H1 (cell line): ENCODE measurements at regions not wholly inside any gene's neighbourhood (a gene's known extent, or its start where the extent isn't known, plus 50 kb on each side); places are given as distances from the start of the nearest gene placed in this dataset.

ENCODE experiments used
- CTCF ChIA-PET: fragments of 300-600 bp; sonication (Branson Sonifier 250); formaldehyde crosslinking; loops from one replicate; lab custom pipeline; 2021; ENCODE audit not compliant: partially characterized antibody; lab: Charles Lee
- POLR2A ChIA-PET: fragments of 300-600 bp; sonication (Branson Sonifier 250); formaldehyde crosslinking; loops from one replicate; lab custom pipeline; 2021; ENCODE audit warnings: inconsistent platforms; ENCODE audit not compliant: partially characterized antibody; lab: Charles Lee
- DNase-seq, 2 experiments: peaks; one replicate each; pipeline versions ENCODE4 v3.0.0 to v3.0.0-alpha.2; 2010 to 2022; ENCODE audit warnings: low spot score in 2 of 2, low read depth in 1 of 2, mixed read lengths in 1 of 2
- FAIRE-seq: peaks from 2 replicates; lab custom pipeline; 2011; peaks lifted over from hg19 to GRCh38; lab: Jason Lieb, UNC
- H2AFZ ChIP-seq: 2 replicates; pipeline ENCODE4 v1.8.1; 2012; ENCODE audit warnings: low read length, inconsistent platforms
- H2AK5ac ChIP-seq: 2 replicates; pipeline ENCODE4 v1.6.1; 2013; ENCODE audit warnings: low read depth, low read length
- H2BK120ac ChIP-seq: replicated peaks from 2 replicates; pipeline ENCODE3; 2013; ENCODE audit warnings: low read depth, low read length, inconsistent platforms
- H2BK12ac ChIP-seq: 2 replicates; pipeline ENCODE4 v1.6.1; 2013; ENCODE audit warnings: low read depth, low read length
- H2BK15ac ChIP-seq: 2 replicates; pipeline ENCODE4 v1.6.1; 2013; ENCODE audit warnings: low read length
- H2BK20ac ChIP-seq: 2 replicates; pipeline ENCODE4 v1.6.1; 2013; ENCODE audit warnings: low read length
- H2BK5ac ChIP-seq: 2 replicates; pipeline ENCODE4 v1.6.1; 2013; ENCODE audit warnings: low read depth, low read length
- H3K14ac ChIP-seq: 2 replicates; pipeline ENCODE4 v1.6.1; 2013; ENCODE audit warnings: inconsistent platforms; ENCODE audit not compliant: insufficient read length
- H3K18ac ChIP-seq: 2 replicates; pipeline ENCODE4 v1.6.1; 2013; ENCODE audit warnings: low read length; ENCODE audit errors: extremely low read depth
- H3K23ac ChIP-seq: 2 replicates; pipeline ENCODE4 v1.6.1; 2013; ENCODE audit warnings: inconsistent platforms; ENCODE audit not compliant: insufficient read length
- H3K23me2 ChIP-seq: 2 replicates; pipeline ENCODE4 v1.6.1; 2013; ENCODE audit warnings: low read depth, low read length
- H3K27ac ChIP-seq: 2 replicates; pipeline ENCODE4 v1.6.1; 2011; ENCODE audit warnings: low read depth, low read length, inconsistent platforms
- H3K27me3 ChIP-seq, 4 experiments: replicated peaks in 1 of 4; 1 replicate in 1 of 4; 2 replicates in 3 of 4; pipeline versions ENCODE4 v1.6.1 to v1.8.1; 2011 to 2013; ENCODE audit warnings: low read length in 3 of 4, mild to moderate bottlenecking in 3 of 4, inconsistent platforms in 2 of 4, mixed read lengths in 2 of 4, moderate library complexity in 1 of 4; ENCODE audit not compliant: control insufficient read depth in 3 of 4, insufficient read depth in 3 of 4; ENCODE audit errors: extremely low read depth in 1 of 4
- H3K36me3 ChIP-seq, 4 experiments: 2 replicates each; pipeline versions ENCODE4 v1.6.1 to v1.8.1; 2011 to 2013; ENCODE audit warnings: mild to moderate bottlenecking in 4 of 4, low read length in 3 of 4, moderate library complexity in 2 of 4, control low read depth in 1 of 4, inconsistent platforms in 1 of 4; ENCODE audit not compliant: insufficient read depth in 4 of 4, control insufficient read depth in 2 of 4
- H3K4ac ChIP-seq: replicated peaks from 2 replicates; pipeline ENCODE3; 2013; ENCODE audit warnings: low read length, low read depth, mixed read lengths, inconsistent platforms; ENCODE audit not compliant: insufficient read length
- H3K4me1 ChIP-seq, 4 experiments: replicated peaks in 1 of 4; 1 replicate in 1 of 4; 2 replicates in 3 of 4; pipeline versions ENCODE4 v1.6.1 to v1.8.1; 2011 to 2013; ENCODE audit warnings: low read length in 3 of 4, inconsistent platforms in 2 of 4, mixed read lengths in 1 of 4; ENCODE audit not compliant: insufficient read depth in 4 of 4, control insufficient read depth in 3 of 4
- H3K4me2 ChIP-seq, 2 experiments: 2 replicates each; pipeline versions ENCODE4 v1.6.1 to v1.8.1; 2011 to 2013; ENCODE audit warnings: low read depth in 2 of 2, low read length in 2 of 2, control low read depth in 1 of 2, inconsistent platforms in 1 of 2, mild to moderate bottlenecking in 1 of 2; ENCODE audit not compliant: insufficient read depth in 1 of 2
- H3K4me3 ChIP-seq, 4 experiments: fragments of 200-600, 300-600 bp in 1 of 4; sonication (generic), shearing (Covaris generic), sonication (Bioruptor Twin) in 1 of 4; 2 replicates each; pipeline versions ENCODE4 v1.5.1 to v1.8.1; 2011 to 2016; ENCODE audit warnings: low read length in 4 of 4, low read depth in 3 of 4, control low read depth in 2 of 4, inconsistent platforms in 2 of 4, mild to moderate bottlenecking in 2 of 4, mixed read lengths in 1 of 4, moderate library complexity in 1 of 4; ENCODE audit not compliant: insufficient read depth in 2 of 4; ENCODE audit errors: extremely low read depth in 1 of 4
- H3K56ac ChIP-seq: replicated peaks from 2 replicates; pipeline ENCODE3; 2013; ENCODE audit warnings: low read depth, mild to moderate bottlenecking, mixed read lengths, low read length, inconsistent platforms; ENCODE audit not compliant: insufficient read length
- H3K79me1 ChIP-seq: 2 replicates; pipeline ENCODE4 v1.6.1; 2013; ENCODE audit warnings: low read depth, low read length, control low read depth
- H3K79me2 ChIP-seq, 2 experiments: 2 replicates each; pipeline versions ENCODE4 v1.6.1 to v1.8.1; 2012 to 2013; ENCODE audit warnings: low read length in 2 of 2, mild to moderate bottlenecking in 2 of 2, inconsistent platforms in 1 of 2; ENCODE audit not compliant: insufficient read depth in 2 of 2, control insufficient read depth in 1 of 2
- H3K9ac ChIP-seq, 4 experiments: replicated peaks in 1 of 4; 1 replicate in 1 of 4; 2 replicates in 3 of 4; pipeline versions ENCODE4 v1.6.1 to v1.8.1; 2011 to 2013; ENCODE audit warnings: low read depth in 3 of 4, low read length in 3 of 4, control low read depth in 2 of 4, mild to moderate bottlenecking in 2 of 4, moderate library complexity in 2 of 4, inconsistent platforms in 1 of 4; ENCODE audit errors: extremely low read depth in 1 of 4
- H3K9me3 ChIP-seq, 2 experiments: 2 replicates each; pipeline versions ENCODE4 v1.6.1 to v1.8.1; 2012 to 2013; ENCODE audit warnings: mild to moderate bottlenecking in 2 of 2, moderate library complexity in 2 of 2, control low read depth in 1 of 2, inconsistent platforms in 1 of 2, low read depth in 1 of 2, low read length in 1 of 2, mixed read lengths in 1 of 2; ENCODE audit not compliant: insufficient read depth in 2 of 2
- H4K20me1 ChIP-seq, 2 experiments: replicated peaks in 1 of 2; 2 replicates each; pipeline versions ENCODE3 to v1.8.1; 2011 to 2013; ENCODE audit warnings: inconsistent platforms in 2 of 2, low read length in 2 of 2, mild to moderate bottlenecking in 1 of 2; ENCODE audit not compliant: insufficient read depth in 2 of 2, control insufficient read depth in 1 of 2
- H4K5ac ChIP-seq: 2 replicates; pipeline ENCODE4 v1.6.1; 2013; ENCODE audit warnings: low read length, low read depth, mixed read lengths, inconsistent platforms; ENCODE audit not compliant: insufficient read length
- H4K8ac ChIP-seq: 2 replicates; pipeline ENCODE4 v1.8.0; 2013; ENCODE audit warnings: mild to moderate bottlenecking, moderate library complexity, low read length, inconsistent platforms; ENCODE audit not compliant: insufficient read depth; ENCODE audit errors: extremely low read depth
- H4K91ac ChIP-seq: replicated peaks from 2 replicates; pipeline ENCODE3; 2013; ENCODE audit warnings: low read length, mixed read lengths, inconsistent platforms; ENCODE audit not compliant: insufficient read length
- BACH1 ChIP-seq: IDR thresholded peaks from 2 replicates; pipeline ENCODE4 v1.6.1; 2012; ENCODE audit warnings: low read length, improper control_type of control experiment
- CHD2 ChIP-seq: IDR thresholded peaks from 2 replicates; pipeline ENCODE4 v1.6.1; 2012; ENCODE audit warnings: low read length, improper control_type of control experiment
- FOSL1 ChIP-seq: IDR thresholded peaks from 2 replicates; pipeline ENCODE4 v1.6.1; 2011; ENCODE audit warnings: mild to moderate bottlenecking, low read depth, low read length, moderate library complexity; ENCODE audit not compliant: insufficient read depth
- JUN ChIP-seq: IDR thresholded peaks from 2 replicates; pipeline ENCODE4 v1.6.1; 2011; ENCODE audit warnings: low read depth, mild to moderate bottlenecking, improper control_type of control experiment, low read length
- KDM1A ChIP-seq: fragments of 200-600, 300-600 bp; sonication (generic); IDR thresholded peaks from 2 replicates; pipeline ENCODE4 v1.7.1; 2016; ENCODE audit warnings: mild to moderate bottlenecking, low read length, borderline replicate concordance
- KDM4A ChIP-seq: IDR thresholded peaks from one replicate; pipeline ENCODE4 v1.7.1; 2012; ENCODE audit warnings: low read depth, mild to moderate bottlenecking, moderate library complexity, low read length, inconsistent platforms; ENCODE audit not compliant: severe bottlenecking
- PHF8 ChIP-seq: fragments of 200-600 bp; sonication (generic); conservative IDR thresholded peaks from 2 replicates; pipeline ENCODE4 v1.7.1; 2012; ENCODE audit warnings: low read depth, mild to moderate bottlenecking, inconsistent platforms, low read length, moderate library complexity
- POU5F1 ChIP-seq: IDR thresholded peaks from 2 replicates; pipeline ENCODE4 v1.6.1; 2011; ENCODE audit warnings: low read depth, mild to moderate bottlenecking, low read length, moderate library complexity
- RBBP5 ChIP-seq: IDR thresholded peaks from 2 replicates; pipeline ENCODE4 v1.7.1; 2012; ENCODE audit warnings: low read depth, mild to moderate bottlenecking, inconsistent platforms, low read length, moderate library complexity, borderline replicate concordance
- SIRT6 ChIP-seq: IDR thresholded peaks from one replicate; pipeline ENCODE4 v1.7.1; 2012; ENCODE audit warnings: low read length, inconsistent platforms
- SIX5 ChIP-seq: IDR thresholded peaks from 2 replicates; pipeline ENCODE4 v1.6.1; 2011; ENCODE audit warnings: mild to moderate bottlenecking, low read depth, low read length
- SP2 ChIP-seq: IDR thresholded peaks from 2 replicates; pipeline ENCODE4 v1.6.1; 2012; ENCODE audit warnings: mild to moderate bottlenecking, low read length, inconsistent platforms
- TAF7 ChIP-seq: optimal IDR thresholded peaks from 2 replicates; pipeline ENCODE3; 2011; ENCODE audit warnings: low read depth, mild to moderate bottlenecking, inconsistent platforms, low read length, moderate library complexity, borderline replicate concordance
- TEAD4 ChIP-seq: IDR thresholded peaks from 2 replicates; pipeline ENCODE4 v1.6.1; 2012; ENCODE audit warnings: low read depth, low read length, inconsistent platforms, mixed read lengths
- USF2 ChIP-seq: IDR thresholded peaks from 2 replicates; pipeline ENCODE4 v1.6.1; 2011; ENCODE audit warnings: low read length, improper control_type of control experiment
- WGBS, 2 experiments: shearing (Covaris generic) in 1 of 2; methylation state at CpG; one replicate each; pipeline versions ENCODE4 v1.1.6 to v1.1.7; 2013 to 2015; ENCODE audit warnings: low lambda C conversion rate in 2 of 2, mixed read lengths in 2 of 2, inconsistent platforms in 1 of 2, low coverage in 1 of 2, missing lambda C conversion rate in 1 of 2; ENCODE audit not compliant: insufficient replicate concordance in 2 of 2, insufficient coverage in 1 of 2, insufficient read length in 1 of 2; ENCODE audit errors: extremely low coverage in 1 of 2, missing lambda C conversion rate in 1 of 2; 5-methylcytosine and 5-hydroxymethylcytosine counted together

GRCh38 chr4:138949866-138950265 is 65.7 kb upstream of the NOCT start:
- Histone ChIP-seq H3K18ac (no peak overlapping the region), H3K56ac (no peak overlapping the region), H2BK12ac (no peak overlapping the region), H3K4me2 (no peak overlapping the region), H2BK20ac (no peak overlapping the region), H2BK15ac (no peak overlapping the region), H2AK5ac (no peak overlapping the region), H3K9ac (no peak overlapping the region), H4K5ac (no peak overlapping the region), H4K8ac (no peak overlapping the region), H3K9me3 (no peaks in the 10 kb centered on the region), H4K20me1 (no peaks in the 10 kb centered on the region), H3K27me3 (no peaks in the 10 kb centered on the region), H3K27ac (no peak overlapping the region), H3K36me3 (no peaks in the 10 kb centered on the region), H3K14ac (no peak overlapping the region), H4K91ac (no peak overlapping the region), H3K79me2 (no peaks in the 10 kb centered on the region), H3K4ac (no peak overlapping the region), H2AFZ (0 out of 2 replicates have a peak overlapping the region, but pooled peaks have one; percentile 39), H3K23ac (no peak overlapping the region), H2BK5ac (no peak overlapping the region), H3K79me1 (no peaks in the 10 kb centered on the region; the same call in 1 of the 2 replicates), H3K4me3 (no peak overlapping the region), H3K4me1 (no peaks in the 10 kb centered on the region), H2BK120ac (no peak overlapping the region), H3K23me2 (no peaks in the 10 kb centered on the region)
- 79% methylated on average over 4 of the region's 4 CpGs; no CpG with 5 or more reads in 1 of the 2 experiments for WGBS, 2 experiments
- FAIRE-seq (no peak), DNase-seq (peak in 1 of 2 experiments; percentile 30)
- POLR2A ChIA-PET: interaction anchor here (1.0 to 1.4 kb wide), 2 partner anchors 10 to 12 kb away, joined by 3 to 4 read pairs; no protein-coding TSS in a partner anchor
- CTCF ChIA-PET: interaction anchor here (0.8 to 2.8 kb wide), 3 partner anchors 10 to 65 kb away, joined by 3 to 9 read pairs (median 7); partner anchors contain the start of gene NOCT
- TF ChIP-seq KDM4A (no peak), BACH1 (no peak), RBBP5 (no peak), FOSL1 (no peak), POU5F1 (no peak), SIX5 (no peak), KDM1A (no peak), TAF7 (no peak), TEAD4 (no peak), JUN (no peak), CHD2 (no peak), PHF8 (no peak), USF2 (no peak), SP2 (no peak), SIRT6 (no peak)
